OCI-LY3 (cell line): ENCODE measurements at regions not wholly inside any gene's neighbourhood (a gene's known extent, or its start where the extent isn't known, plus 50 kb on each side); places are given as distances from the start of the nearest gene placed in this dataset.
"Not testable (repeated sequence)": the region's sequence is repeated elsewhere in the genome, so short reads cannot be mapped to it uniquely, and the experiment has no call there.

Experiments used
- H2AFZ ChIP-seq: fragments of 200-600, 300-600 bp; shearing (Covaris generic); 2 replicates; pipeline ENCODE4 v1.6.0; 2014; ENCODE audit warnings: antibody characterized with exemption, low read depth, low read length
- H3K27ac ChIP-seq: fragments of 200-600, 300-600 bp; sonication (generic); 2 replicates; pipeline ENCODE4 v1.5.1; 2014; ENCODE audit warnings: mild to moderate bottlenecking, low read length, moderate library complexity, mixed read lengths
- H3K27me3 ChIP-seq: fragments of 200-600, 300-600 bp; sonication (generic); 2 replicates; pipeline ENCODE4 v1.6.1; 2014; ENCODE audit warnings: low read depth, low read length, mixed read lengths
- H3K36me3 ChIP-seq: fragments of 200-600, 300-600 bp; sonication (generic); replicated peaks from 2 replicates; pipeline ENCODE3; 2014; ENCODE audit warnings: low read depth, low read length, mixed read lengths
- H3K4me1 ChIP-seq: fragments of 300-600, 200-600 bp; sonication (generic); 2 replicates; pipeline ENCODE4 v1.6.1; 2014; ENCODE audit warnings: low read length, mixed read lengths
- H3K4me2 ChIP-seq: fragments of 200-600, 300-600 bp; sonication (generic); 2 replicates; pipeline ENCODE4 v1.6.1; 2014; ENCODE audit warnings: low read length, mixed read lengths
- H3K4me3 ChIP-seq: fragments of 300-600, 200-600 bp; sonication (generic); 2 replicates; pipeline ENCODE4 v1.5.1; 2014; ENCODE audit warnings: antibody characterized with exemption, mild to moderate bottlenecking, low read length, moderate library complexity
- H3K79me2 ChIP-seq: fragments of 300-600, 200-600 bp; shearing (Covaris generic); 2 replicates; pipeline ENCODE4 v1.6.1; 2014; ENCODE audit warnings: mild to moderate bottlenecking, low read length, mixed read lengths
- H3K9ac ChIP-seq: fragments of 300-600, 200-600 bp; shearing (Covaris generic); 2 replicates; pipeline ENCODE4 v1.6.0; 2014; ENCODE audit warnings: mild to moderate bottlenecking, low read length, moderate library complexity
- H3K9me3 ChIP-seq: fragments of 200-600, 300-600 bp; shearing (Covaris generic); 2 replicates; pipeline ENCODE4 v1.6.1; 2014; ENCODE audit warnings: low read length, mixed read lengths; ENCODE audit not compliant: insufficient read depth
- H4K20me1 ChIP-seq: fragments of 200-600, 300-600 bp; sonication (generic); 2 replicates; pipeline ENCODE4 v1.6.1; 2016; ENCODE audit warnings: low read length, mixed read lengths; ENCODE audit not compliant: insufficient read depth
- CTCF ChIP-seq: fragments of 200-600, 300-600 bp; sonication (generic); IDR thresholded peaks from 2 replicates; pipeline ENCODE4 v1.5.1; 2014; ENCODE audit warnings: antibody characterized with exemption, low read length, low read depth
- EZH2phosphoT487 ChIP-seq: fragments of 200-600 bp; shearing (Covaris generic); IDR thresholded peaks from 2 replicates; pipeline ENCODE4 v1.6.1; 2018; ENCODE audit warnings: antibody characterized with exemption, mixed run types, low read depth

- Histone ChIP-seq H4K20me1 (no peaks in the 10 kb centered on the region), H3K4me1 (no peaks in the 10 kb centered on the region), H3K4me3 (no peak overlapping the region), H3K36me3 (no peaks in the 10 kb centered on the region), H3K27ac (no peak overlapping the region), H3K4me2 (no peak overlapping the region), H3K9ac (no peak overlapping the region), H2AFZ (no peak overlapping the region), H3K27me3 (no peaks in the 10 kb centered on the region), H3K9me3 (no peaks in the 10 kb centered on the region), H3K79me2 (no peaks in the 10 kb centered on the region)
- TF ChIP-seq CTCF (no peak), EZH2phosphoT487 (no peak)
These were observed 102.8 kb upstream of the USP25 start for GRCh38 chr21:15627011-15627410.

GRCh38 chr21:15627823-15628222 is 102.0 kb upstream of the USP25 start:
- Histone ChIP-seq H3K9me3 (no peaks in the 10 kb centered on the region), H3K36me3 (no peaks in the 10 kb centered on the region), H3K4me2 (no peak overlapping the region), H3K4me3 (no peak overlapping the region), H4K20me1 (no peaks in the 10 kb centered on the region), H3K4me1 (no peaks in the 10 kb centered on the region), H2AFZ (no peak overlapping the region), H3K9ac (no peak overlapping the region), H3K79me2 (no peaks in the 10 kb centered on the region), H3K27me3 (no peaks in the 10 kb centered on the region), H3K27ac (no peak overlapping the region)
- TF ChIP-seq EZH2phosphoT487 (no peak), CTCF (no peak)

- H3K9ac ChIP-seq, result no peak overlapping the region
- H3K4me2 ChIP-seq, result no peak overlapping the region
- no peak overlapping the region for H3K4me3 ChIP-seq
- no peaks in the 10 kb centered on the region for H3K4me1 ChIP-seq
- no peak for TF ChIP-seq EZH2phosphoT487
- no peak for TF ChIP-seq CTCF
- H3K79me2 ChIP-seq, result no peaks in the 10 kb centered on the region
- no peaks in the 10 kb centered on the region for H3K27me3 ChIP-seq
- no peaks in the 10 kb centered on the region for H3K36me3 ChIP-seq
- H2AFZ ChIP-seq, result no peak overlapping the region
- no peak overlapping the region for H3K27ac ChIP-seq
- H4K20me1 ChIP-seq, result no peaks in the 10 kb centered on the region
- H3K9me3 ChIP-seq, result no peaks in the 10 kb centered on the region
These were observed 98.4 kb upstream of the USP25 start for GRCh38 chr21:15631342-15631741.

DNA sequence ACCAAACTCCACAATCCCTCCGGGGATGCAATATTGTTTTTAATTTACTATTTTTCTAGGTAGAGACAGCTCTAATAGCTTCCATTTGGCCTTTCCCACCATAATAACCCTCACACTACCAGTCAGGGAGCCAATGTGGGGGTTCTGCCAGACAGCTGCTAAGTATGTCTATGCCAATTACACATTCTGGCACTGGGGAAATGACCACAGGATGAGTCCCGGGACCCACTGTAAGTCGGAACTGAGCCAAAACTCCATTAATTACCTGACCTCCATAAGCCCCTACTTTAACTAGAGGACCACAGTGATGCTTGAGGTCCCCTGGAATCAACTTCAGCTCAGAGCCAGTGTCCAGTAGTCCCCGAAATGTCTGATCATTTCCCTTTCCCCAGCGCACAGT is 95.2 kb upstream of the USP25 start:
- not testable (repeated sequence) for H3K36me3 ChIP-seq, H3K27me3 ChIP-seq, H3K4me1 ChIP-seq, H2AFZ ChIP-seq, H3K9ac ChIP-seq, H3K79me2 ChIP-seq, H3K4me3 ChIP-seq, H3K27ac ChIP-seq, H3K9me3 ChIP-seq, H3K4me2 ChIP-seq, H4K20me1 ChIP-seq
